Liver (tissue), 8 donors: ENCODE measurements at regions not wholly inside any gene's neighbourhood (a gene's known extent, or its start where the extent isn't known, plus 50 kb on each side); places are given as distances from the start of the nearest gene placed in this dataset.

ENCODE experiments used
- DNase-seq: peaks from one replicate; pipeline ENCODE4 v3.0.0-alpha.2; 2017; ENCODE audit warnings: low spot score
- H3K27ac ChIP-seq, 2 donors: one replicate each; pipeline ENCODE4 v1.7.0; 2013; ENCODE audit warnings: inconsistent platforms in 2 of 2, low read length in 2 of 2, control low read depth in 1 of 2, low read depth in 1 of 2, mild to moderate bottlenecking in 1 of 2
- H3K27me3 ChIP-seq, 4 donors: one replicate each; pipeline versions ENCODE4 v1.6.1 to v1.7.0; 2013; ENCODE audit warnings: low read length in 3 of 4, inconsistent platforms in 1 of 4, mild to moderate bottlenecking in 1 of 4, moderate library complexity in 1 of 4; ENCODE audit not compliant: control insufficient read depth in 4 of 4, insufficient read depth in 4 of 4
- H3K36me3 ChIP-seq, 4 donors: one replicate each; pipeline versions ENCODE4 v1.6.1 to v1.7.0; 2013; ENCODE audit warnings: low read length in 3 of 4, mild to moderate bottlenecking in 3 of 4, low read depth in 1 of 4, moderate library complexity in 1 of 4; ENCODE audit not compliant: control insufficient read depth in 4 of 4, insufficient read depth in 3 of 4
- H3K4me1 ChIP-seq, 4 donors: one replicate each; pipeline versions ENCODE4 v1.6.1 to v1.7.0; 2013; ENCODE audit warnings: low read length in 3 of 4, mild to moderate bottlenecking in 3 of 4, moderate library complexity in 1 of 4; ENCODE audit not compliant: control insufficient read depth in 4 of 4, insufficient read depth in 4 of 4
- H3K4me3 ChIP-seq, 3 donors: one replicate each; pipeline versions ENCODE4 v1.6.1 to v1.7.0; 2013; ENCODE audit warnings: low read length in 3 of 3, control low read depth in 1 of 3, low read depth in 1 of 3, mild to moderate bottlenecking in 1 of 3
- H3K9ac ChIP-seq, 2 donors: one replicate each; pipeline ENCODE4 v1.7.0; 2013; ENCODE audit warnings: low read length in 2 of 2, mild to moderate bottlenecking in 2 of 2, moderate library complexity in 2 of 2, control low read depth in 1 of 2, low read depth in 1 of 2
- H3K9me3 ChIP-seq, 4 donors: one replicate each; pipeline versions ENCODE4 v1.6.1 to v1.7.0; 2013; ENCODE audit warnings: low read length in 3 of 4; ENCODE audit not compliant: control insufficient read depth in 4 of 4
- ATF3 ChIP-seq: IDR thresholded peaks from 2 replicates; pipeline ENCODE4 v1.6.1; 2016; ENCODE audit warnings: antibody characterized with exemption
- CTCF ChIP-seq: fragments of 150-350 bp; IDR thresholded peaks from 2 replicates; pipeline ENCODE4 v1.5.1; 2017; ENCODE audit warnings: improper control_type of control experiment, low read depth, low read length; ENCODE audit not compliant: missing input control
- EGR1 ChIP-seq, 2 donors: IDR thresholded peaks; 2 replicates each; pipeline ENCODE4 v1.6.1; 2016 to 2018; ENCODE audit warnings: antibody characterized with exemption in 2 of 2, low read depth in 2 of 2
- FOXA1 ChIP-seq: IDR thresholded peaks from 2 replicates; pipeline ENCODE4 v1.6.1; 2016; ENCODE audit warnings: antibody characterized with exemption
- GABPA ChIP-seq, 2 donors: IDR thresholded peaks in 1 of 2; conservative IDR thresholded peaks in 1 of 2; 2 replicates each; pipeline ENCODE4 v1.6.1; 2016; ENCODE audit warnings: antibody characterized with exemption in 2 of 2, mild to moderate bottlenecking in 1 of 2, moderate library complexity in 1 of 2
- HNF4A ChIP-seq, 2 donors: conservative IDR thresholded peaks; 2 replicates each; pipeline ENCODE4 v1.6.1; 2016; ENCODE audit warnings: antibody characterized with exemption in 2 of 2, mild to moderate bottlenecking in 2 of 2
- HNF4G ChIP-seq: IDR thresholded peaks from 2 replicates; pipeline ENCODE4 v1.6.1; 2016; ENCODE audit warnings: antibody characterized with exemption
- JUND ChIP-seq, 2 donors: IDR thresholded peaks; 2 replicates each; pipeline ENCODE4 v1.6.1; 2016; ENCODE audit warnings: antibody characterized with exemption in 2 of 2
- NR2F2 ChIP-seq: IDR thresholded peaks from 2 replicates; pipeline ENCODE4 v1.6.1; 2016; ENCODE audit warnings: antibody characterized with exemption
- RXRA ChIP-seq, 2 donors: IDR thresholded peaks; 2 replicates each; pipeline ENCODE4 v1.6.1; 2017 to 2018; ENCODE audit warnings: antibody characterized with exemption in 2 of 2, mild to moderate bottlenecking in 1 of 2
- SP1 ChIP-seq: IDR thresholded peaks from 2 replicates; pipeline ENCODE4 v1.6.1; 2018; ENCODE audit warnings: antibody characterized with exemption, mild to moderate bottlenecking
- TAF1 ChIP-seq: conservative IDR thresholded peaks from 2 replicates; pipeline ENCODE4 v1.6.1; 2016; ENCODE audit warnings: antibody characterized with exemption, mild to moderate bottlenecking
- ZBTB33 ChIP-seq: IDR thresholded peaks from 2 replicates; pipeline ENCODE4 v1.6.1; 2016; ENCODE audit warnings: antibody characterized with exemption
- WGBS: extraction: QIAGEN DNeasy Blood & Tissue Kit; methylation state at CpG from one replicate; pipeline ENCODE4 v1.1.7; 2013; 5-methylcytosine and 5-hydroxymethylcytosine counted together
- donor health status: healthy.
- donor health status: healthy.
- donor health status: healthy.
- donor health status: healthy.
- donor health status: healthy.

GRCh38 chr3:75136100-75136897, 521.8 kb upstream of the CNTN3 start:
- H3K27ac ChIP-seq, result no peak overlapping the region
- no peak for DNase-seq
- WGBS, result 80% methylated on average over 14 of the region's 14 CpGs
- no peak overlapping the region for H3K9ac ChIP-seq
- no peak overlapping the region for H3K4me3 ChIP-seq
- no peaks in the 10 kb centered on the region for H3K27me3 ChIP-seq
- peaks cover 0 to 3% (median 0%) of the 10 kb centered on the region in 4 donors for H3K9me3 ChIP-seq
- TF ChIP-seq HNF4G, result no peak
- no peak for TF ChIP-seq JUND (IDR thresholded peaks at IDR 0.05)
- TF ChIP-seq FOXA1, result no peak
- no peaks in the 10 kb centered on the region for H3K36me3 ChIP-seq
- no peaks in the 10 kb centered on the region for H3K4me1 ChIP-seq

- DNase-seq, result no peak
- Histone ChIP-seq H3K27me3 (no peaks in the 10 kb centered on the region), H3K4me3 (no peak overlapping the region), H3K9me3 (peaks cover 0 to 3% (median 0%) of the 10 kb centered on the region in 4 donors), H3K4me1 (no peaks in the 10 kb centered on the region), H3K36me3 (no peaks in the 10 kb centered on the region), H3K9ac (no peak overlapping the region), H3K27ac (no peak overlapping the region)
- TF ChIP-seq GABPA (IDR thresholded peaks at IDR 0.05 in 1 of 2, conservative IDR thresholded peaks at IDR 0.05 in 1 of 2), result no peak
- TF ChIP-seq TAF1, result no peak
- TF ChIP-seq ATF3, result no peak
- TF ChIP-seq FOXA1, result no peak
- no peak for TF ChIP-seq NR2F2
- no peak for TF ChIP-seq EGR1 (IDR thresholded peaks at IDR 0.05; ENCODE audit: low read depth in 2 of 2)
- no peak for TF ChIP-seq RXRA (IDR thresholded peaks at IDR 0.05)
- no peak for TF ChIP-seq CTCF
- TF ChIP-seq ZBTB33, result no peak
- TF ChIP-seq SP1, result no peak
- no peak for TF ChIP-seq JUND (IDR thresholded peaks at IDR 0.05)
- TF ChIP-seq HNF4A (conservative IDR thresholded peaks at IDR 0.05), result no peak
- WGBS, result 91% methylated on average over 7 of the region's 7 CpGs
These were observed 523.9 kb upstream of the CNTN3 start for GRCh38 chr3:75138345-75138744.
